Left kidney (tissue), 1 donor: ENCODE measurements at regions not wholly inside any gene's neighbourhood (a gene's known extent, or its start where the extent isn't known, plus 50 kb on each side); places are given as distances from the start of the nearest gene placed in this dataset.
"Not testable (repeated sequence)": the region's sequence is repeated elsewhere in the genome, so short reads cannot be mapped to it uniquely, and the experiment has no call there.

Experiments
- DNase-seq: peaks from one replicate; pipeline ENCODE4 v3.0.0-alpha.2; 2013

GRCh38 chr2:226474131-226474530, 325.5 kb downstream of the IRS1 start:
- DNase-seq = no peak

GRCh38 chr2:226471987-226472470, 327.6 kb downstream of the IRS1 start:
- DNase-seq = no peak

GRCh38 chr2:226467633-226468032, 332.0 kb downstream of the IRS1 start:
- no peak for DNase-seq

- no peak for DNase-seq
These were observed 332.4 kb downstream of the IRS1 start for GRCh38 chr2:226467221-226467620.

- no peak for DNase-seq
These were observed 333.0 kb downstream of the IRS1 start for GRCh38 chr2:226466589-226466988.

- DNase-seq = no peak
These were observed 333.5 kb downstream of the IRS1 start for GRCh38 chr2:226466124-226466523.

GRCh38 chr2:226464380-226464779, 335.2 kb downstream of the IRS1 start:
- no peak for DNase-seq

GRCh38 chr2:226463154-226463553, 336.5 kb downstream of the IRS1 start:
- no peak for DNase-seq

GRCh38 chr2:226461981-226462380, 337.6 kb downstream of the IRS1 start:
- DNase-seq = no peak

- DNase-seq = not testable (repeated sequence)
These were observed 343.5 kb downstream of the IRS1 start for GRCh38 chr2:226456144-226456543.

GRCh38 chr2:226452768-226453167, 346.9 kb downstream of the IRS1 start:
- no peak for DNase-seq

- no peak for DNase-seq
These were observed 348.1 kb downstream of the IRS1 start for GRCh38 chr2:226451486-226451885.

- no peak for DNase-seq
These were observed 349.5 kb downstream of the IRS1 start for GRCh38 chr2:226450141-226450540.

GRCh38 chr2:226447338-226448300, 352.0 kb downstream of the IRS1 start:
- no peak for DNase-seq

- no peak for DNase-seq
These were observed 353.1 kb downstream of the IRS1 start for GRCh38 chr2:226446406-226447001.

- DNase-seq = no peak
These were observed 354.3 kb downstream of the IRS1 start for GRCh38 chr2:226445216-226445861.

GRCh38 chr2:226443112-226443511, 356.5 kb downstream of the IRS1 start:
- no peak for DNase-seq

GRCh38 chr2:226440127-226440918, 359.3 kb downstream of the IRS1 start:
- no peak for DNase-seq

- DNase-seq = no peak
These were observed 360.3 kb downstream of the IRS1 start for GRCh38 chr2:226439337-226439736.

GRCh38 chr2:226435146-226435545, 364.5 kb downstream of the IRS1 start:
- no peak for DNase-seq

GRCh38 chr2:226434702-226435101, 364.9 kb downstream of the IRS1 start:
- no peak for DNase-seq
